ENCODE measurements at regions not wholly inside any gene's neighbourhood (a gene's known extent, or its start where the extent isn't known, plus 50 kb on each side); places are given as distances from the start of the nearest gene placed in this dataset.

GRCh38 chr15:100733101-100733842 lies 130.9 kb downstream of the ASB7 start:
- Histone ChIP-seq H3K4ac (replicated peaks; ENCODE audit: insufficient read length, low read depth, low read length) (no peak overlapping the region), H3K56ac (replicated peaks; ENCODE audit: insufficient read length, low read depth, low read length) (no peak overlapping the region), H2BK12ac (ENCODE audit: low read depth, low read length) (no peak overlapping the region), H3K23me2 (ENCODE audit: low read depth, low read length) (no peaks in the 10 kb centered on the region), H4K5ac (ENCODE audit: insufficient read length, low read depth, low read length) (no peak overlapping the region), H3K4me3 (ENCODE audit: extremely low read depth in 1 of 4, insufficient read depth in 2 of 4, low read depth in 3 of 4, low read length in 4 of 4) (no peak overlapping the region), H3K14ac (ENCODE audit: insufficient read length) (no peak overlapping the region), H3K4me2 (ENCODE audit: insufficient read depth in 1 of 2, low read depth in 2 of 2, low read length in 2 of 2) (no peak overlapping the region), H2BK15ac (ENCODE audit: low read length) (no peak overlapping the region; the same call in 1 of the 2 replicates), H3K79me1 (ENCODE audit: low read depth, low read length) (no peaks in the 10 kb centered on the region), H2AK5ac (ENCODE audit: low read depth, low read length) (no peak overlapping the region), H2BK120ac (replicated peaks; ENCODE audit: low read depth, low read length) (no peak overlapping the region), H3K9ac (replicated peaks in 1 of 4; ENCODE audit: extremely low read depth in 1 of 4, low read depth in 3 of 4, low read length in 3 of 4) (no peak overlapping the region), H3K79me2 (ENCODE audit: control insufficient read depth in 1 of 2, insufficient read depth in 2 of 2, low read length in 2 of 2) (no peaks in the 10 kb centered on the region), H2AFZ (ENCODE audit: low read length) (no peak overlapping the region), H2BK5ac (ENCODE audit: low read depth, low read length) (no peak overlapping the region), H3K27ac (ENCODE audit: low read depth, low read length) (no peak overlapping the region), H3K9me3 (ENCODE audit: insufficient read depth in 2 of 2, low read depth in 1 of 2, low read length in 1 of 2) (no peaks in the 10 kb centered on the region), H3K23ac (ENCODE audit: insufficient read length) (no peak overlapping the region), H4K91ac (replicated peaks; ENCODE audit: insufficient read length, low read length) (no peak overlapping the region), H3K4me1 (replicated peaks in 1 of 4; ENCODE audit: control insufficient read depth in 3 of 4, insufficient read depth in 4 of 4, low read length in 3 of 4) (no peaks in the 10 kb centered on the region; a peak in 1 of 7 replicates), H4K20me1 (replicated peaks in 1 of 2; ENCODE audit: control insufficient read depth in 1 of 2, insufficient read depth in 2 of 2, low read length in 2 of 2) (no peaks in the 10 kb centered on the region), H3K18ac (ENCODE audit: extremely low read depth, low read length) (no peak overlapping the region), H2BK20ac (ENCODE audit: low read length) (no peak overlapping the region), H4K8ac (ENCODE audit: extremely low read depth, insufficient read depth, low read length) (no peak overlapping the region; the same call in 1 of the 2 replicates), H3K27me3 (replicated peaks in 1 of 4; ENCODE audit: control insufficient read depth in 3 of 4, extremely low read depth in 1 of 4, insufficient read depth in 3 of 4, low read length in 3 of 4) (no peaks in the 10 kb centered on the region), H3K36me3 (ENCODE audit: control insufficient read depth in 2 of 4, insufficient read depth in 4 of 4, low read length in 3 of 4) (no peaks in the 10 kb centered on the region)
- ChIA-PET CTCF (ENCODE audit: partially characterized antibody) (interaction anchor here (0.6 to 8.9 kb wide), 4 partner anchors 62 to 276 kb away, joined by 3 to 95 read pairs (median 6); no protein-coding TSS in a partner anchor), POLR2A (ENCODE audit: partially characterized antibody) (no interaction called here)
- FAIRE-seq (no peak), DNase-seq (ENCODE audit: low read depth in 1 of 2, low spot score in 2 of 2) (peak in 1 of 2 experiments; percentile 19)
- 82% methylated on average over 8 of the region's 8 CpGs; no CpG with 5 or more reads in 1 of the 2 experiments for WGBS, 2 experiments (ENCODE audit: extremely low coverage in 1 of 2, insufficient coverage in 1 of 2, insufficient read length in 1 of 2, insufficient replicate concordance in 2 of 2, low coverage in 1 of 2, low lambda C conversion rate in 2 of 2, missing lambda C conversion rate in 1 of 2)
- TF ChIP-seq YY1 (IDR thresholded peaks at IDR 0.05; ENCODE audit: low read depth, low read length) (no peak), EGR1 (IDR thresholded peaks at IDR 0.05; ENCODE audit: borderline replicate concordance, low read depth, low read length) (no peak), CHD2 (IDR thresholded peaks at IDR 0.05; ENCODE audit: low read length) (no peak), KDM5A (IDR thresholded peaks at IDR 0.05; ENCODE audit: low read length) (no peak), BRCA1 (IDR thresholded peaks at IDR 0.05; ENCODE audit: low read depth, low read length) (no peak), SRF (IDR thresholded peaks at IDR 0.05; ENCODE audit: low read depth, low read length) (no peak), JUND (IDR thresholded peaks at IDR 0.05; ENCODE audit: low read length) (no peak), POU5F1 (IDR thresholded peaks at IDR 0.05; ENCODE audit: low read depth, low read length) (no peak), TAF1 (IDR thresholded peaks at IDR 0.05; ENCODE audit: low read depth, low read length) (no peak), GABPA (IDR thresholded peaks at IDR 0.05; ENCODE audit: borderline replicate concordance, insufficient read depth, low read length) (no peak), ZNF274 (IDR thresholded peaks at IDR 0.05; ENCODE audit: borderline replicate concordance, extremely low read depth, low read length) (no peak), BCL11A (IDR thresholded peaks at IDR 0.05; ENCODE audit: low read depth in 2 of 2, low read length in 2 of 2) (no peak), TBP (IDR thresholded peaks at IDR 0.05; ENCODE audit: low read depth, low read length) (no peak), GTF2F1 (IDR thresholded peaks at IDR 0.05; ENCODE audit: borderline replicate concordance, low read depth, low read length) (no peak), CBX8 (IDR thresholded peaks at IDR 0.05; ENCODE audit: borderline replicate concordance, low read depth, low read length) (no peak)

Measured in H1 (cell line).